GM21447 (cell line): ENCODE measurements at regions not wholly inside any gene's neighbourhood (a gene's known extent, or its start where the extent isn't known, plus 50 kb on each side); places are given as distances from the start of the nearest gene placed in this dataset.
"Not testable (repeated sequence)": the region's sequence is repeated elsewhere in the genome, so short reads cannot be mapped to it uniquely, and the experiment has no call there.

Experiments
- ATAC-seq: cut with Tn5 transposase; IDR thresholded peaks from one replicate; pipeline ENCODE4 v1.9.1; 2021; ENCODE audit not compliant: unreplicated experiment

DNA sequence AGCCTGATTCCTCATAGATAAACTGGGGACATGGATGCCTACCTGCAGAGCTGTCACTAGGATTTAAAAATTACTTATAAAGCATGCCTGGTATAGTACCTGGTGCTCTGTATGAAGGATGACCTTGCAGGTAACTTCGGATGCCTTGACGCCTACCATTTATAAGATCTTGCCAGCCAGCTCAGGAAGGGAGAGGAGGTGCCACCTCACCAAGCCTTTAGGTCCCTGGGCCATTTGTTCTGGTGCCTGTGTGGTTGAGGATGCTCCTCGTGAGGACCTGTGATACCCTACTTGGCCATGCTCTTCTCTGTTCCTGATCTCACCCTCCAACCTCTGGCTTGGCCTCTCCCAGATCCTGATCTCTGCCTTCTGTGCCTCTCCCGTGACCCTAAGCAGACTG, 85.2 kb downstream of the FDX1 start:
- no peak for ATAC-seq

DNA sequence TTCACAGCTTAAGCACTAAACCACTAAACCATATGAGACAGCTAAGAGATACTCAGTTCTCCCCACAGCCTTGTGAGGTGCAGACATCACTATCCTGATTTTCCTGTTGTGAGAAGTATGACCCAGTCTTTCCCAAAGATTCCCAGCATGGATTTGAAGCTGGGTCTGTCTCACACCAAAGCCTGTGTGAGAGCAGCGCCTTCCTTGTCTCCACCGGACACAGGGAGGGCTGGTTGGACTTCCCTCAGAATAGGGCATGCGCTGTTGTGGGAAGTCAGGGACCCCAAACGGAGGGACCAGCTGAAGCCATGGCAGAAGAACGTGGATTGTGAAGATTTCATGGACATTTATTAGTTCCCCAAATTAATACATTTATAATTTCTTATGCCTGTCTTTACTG, 87.6 kb downstream of the FDX1 start:
- not testable (repeated sequence) for ATAC-seq

DNA sequence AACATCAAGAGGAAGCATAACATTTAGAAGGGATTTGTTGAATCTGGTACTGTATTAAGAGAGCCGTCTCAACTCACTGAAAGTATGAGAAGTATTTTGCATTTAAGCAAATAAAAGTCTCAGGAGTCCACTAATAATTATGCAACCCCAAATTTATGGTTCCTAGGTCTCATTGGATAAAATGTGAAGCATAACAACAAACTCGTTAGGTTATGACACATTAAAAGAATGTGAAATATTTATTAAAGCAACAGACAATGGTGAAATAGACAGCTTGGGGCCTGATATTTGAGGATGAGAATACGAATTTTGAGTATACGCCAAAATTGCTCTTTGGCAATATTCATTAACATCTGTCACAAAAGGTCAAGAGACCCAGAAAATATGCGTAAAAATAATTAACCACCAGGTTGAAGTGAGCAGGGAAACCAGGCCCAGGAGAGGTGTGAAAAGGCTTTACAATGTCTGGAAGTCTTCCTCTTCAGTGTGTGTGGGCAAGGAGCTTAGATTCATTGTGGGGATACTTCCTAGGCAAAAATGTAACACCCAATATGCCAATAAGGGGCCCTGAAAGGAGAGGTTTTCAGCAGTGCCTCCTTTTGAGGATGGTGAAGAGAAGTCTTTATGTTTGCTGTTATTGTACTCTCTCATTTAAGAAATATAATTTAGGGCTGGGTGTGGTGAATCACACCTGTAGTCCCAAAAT, 89.2 kb downstream of the FDX1 start:
- ATAC-seq: no peak

DNA sequence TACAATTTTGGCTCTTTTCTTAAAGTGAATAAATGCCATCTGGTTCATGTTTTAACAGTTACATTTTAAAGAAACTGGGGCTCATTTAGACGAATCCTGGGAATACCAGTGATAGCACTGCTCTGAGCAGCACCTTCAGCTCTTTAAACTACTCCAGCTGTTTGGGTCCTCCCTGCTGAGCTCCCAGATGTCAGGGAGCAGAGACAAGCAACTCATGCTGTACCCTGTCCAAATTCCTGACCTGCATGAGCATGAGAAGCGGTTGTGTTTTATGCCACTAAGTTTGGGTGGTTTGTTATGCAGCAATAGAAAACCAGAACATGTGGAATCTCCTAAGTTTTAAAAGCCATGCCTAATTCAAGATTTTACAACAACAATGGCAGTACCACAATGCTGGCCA, 90.0 kb downstream of the FDX1 start:
- no peak for ATAC-seq

DNA sequence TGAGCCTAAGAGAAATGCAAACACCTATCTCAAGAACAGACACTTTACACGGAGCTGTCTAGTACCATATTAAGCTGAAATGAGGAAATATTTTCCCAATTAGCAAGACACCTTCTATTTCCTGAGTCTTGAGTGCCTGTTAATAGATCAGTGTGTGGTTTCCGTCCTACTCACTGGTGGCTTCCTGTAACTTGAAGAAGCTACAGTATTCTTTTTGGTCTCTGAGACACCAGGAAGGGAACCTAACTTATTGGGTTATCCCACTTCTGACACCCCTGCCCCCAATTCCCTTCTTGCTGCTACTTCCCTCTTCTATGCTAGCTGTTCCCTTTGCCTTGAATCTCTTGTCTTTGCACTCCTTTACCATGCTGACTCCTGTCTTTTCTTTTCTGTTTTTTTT, 92.7 kb downstream of the FDX1 start:
- ATAC-seq: no peak

DNA sequence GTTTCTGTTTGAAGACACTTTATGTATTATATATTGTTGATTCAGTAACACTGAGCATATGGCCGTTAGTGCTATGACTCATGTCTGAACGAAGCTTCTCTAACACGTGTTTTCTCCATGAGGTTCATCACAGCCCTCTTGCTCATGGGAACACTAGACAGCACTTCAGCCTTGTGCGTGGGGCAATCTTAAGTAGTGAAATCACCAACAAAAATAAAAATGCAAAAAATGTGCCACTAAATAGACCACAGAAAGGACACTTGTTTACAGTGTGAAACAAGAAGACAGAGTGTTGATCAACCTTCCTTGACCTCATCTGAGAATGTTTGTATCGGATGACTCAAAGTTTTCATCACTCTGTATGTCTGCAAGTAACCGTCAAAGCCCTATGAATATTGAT, 94.5 kb downstream of the FDX1 start:
- no peak for ATAC-seq

DNA sequence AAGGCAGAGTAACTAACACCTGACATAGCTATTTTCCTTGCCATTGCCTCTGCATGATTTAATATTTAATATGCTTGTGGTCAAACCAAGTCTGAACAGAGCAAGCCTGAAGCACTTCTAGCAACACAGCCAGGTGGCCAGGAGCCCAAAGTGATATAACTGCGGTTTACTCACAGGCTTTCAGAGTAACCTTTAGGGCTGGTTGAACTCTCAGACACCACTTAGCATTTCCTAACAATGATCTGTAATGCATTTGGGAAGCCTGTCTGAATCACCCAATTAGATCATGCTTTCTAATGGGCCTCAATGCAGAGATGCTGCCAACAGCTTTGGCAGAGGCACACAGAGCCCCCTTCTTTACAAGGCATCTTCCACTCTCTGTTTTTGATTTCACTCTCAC, 96.1 kb downstream of the FDX1 start:
- ATAC-seq: peak; percentile 82

DNA sequence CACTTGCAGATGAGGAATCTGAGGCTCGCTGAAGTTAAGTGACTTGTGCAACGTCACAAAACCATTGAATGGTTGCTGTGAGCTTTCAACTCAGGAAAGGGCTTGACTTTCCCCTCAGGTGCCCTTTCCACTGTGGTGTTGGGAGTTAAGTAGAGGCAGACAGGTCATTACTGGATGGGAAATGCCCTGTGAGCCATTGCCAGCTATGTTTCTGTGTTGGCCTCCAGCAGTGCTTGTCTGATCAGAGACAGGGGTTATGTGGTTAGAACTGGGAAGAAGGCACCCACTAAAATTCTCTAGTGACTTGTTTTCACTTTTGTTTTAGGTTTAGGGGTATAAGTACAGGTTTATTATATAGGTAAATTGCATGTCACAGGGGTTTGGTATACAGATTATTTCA, 96.6 kb downstream of the FDX1 start:
- ATAC-seq: peak; percentile 67
